HepG2 (cell line): ENCODE measurements at regions not wholly inside any gene's neighbourhood (a gene's known extent, or its start where the extent isn't known, plus 50 kb on each side); places are given as distances from the start of the nearest gene placed in this dataset.

Experiments used
- ATAC-seq: fragments of 200-7000 bp; cut with Tn5 transposase; 3 replicates; pipeline ENCODE4 v1.9.1; 2020; ENCODE audit warnings: mild to moderate bottlenecking, moderate library complexity
- BruUV-seq: library from RNA; stranded (reverse); fragments of 400-500 nt; replicated peaks from 2 replicates; lab custom pipeline; 2021; lab: Mats Ljungman, UMichigan
- CTCF ChIA-PET: fragments of 300-600 bp; formaldehyde crosslinking; extraction: SDS; loops from one replicate; lab custom pipeline; 2021; ENCODE audit warnings: low total read pairs, inconsistent platforms, low intra/inter-chr PET ratio; lab: Yijun Ruan, JAX
- POLR2A ChIA-PET: fragments of 350-600 bp; sonication (Branson Sonifier 250); formaldehyde crosslinking; loops from one replicate; lab custom pipeline; 2020; ENCODE audit warnings: antibody characterized with exemption, inconsistent platforms; lab: Yijun Ruan, JAX
- DNase-seq: peaks from one replicate; pipeline ENCODE4 v3.0.0-alpha.2; 2015; ENCODE audit warnings: low spot score
- FAIRE-seq: peaks from 3 replicates; lab custom pipeline; 2011; peaks lifted over from hg19 to GRCh38; lab: Jason Lieb, UNC
- H2AFZ ChIP-seq: one replicate; pipeline ENCODE4 v1.6.1; 2011; ENCODE audit warnings: low read length, inconsistent platforms
- H3K27ac ChIP-seq: fragments of 300-600 bp; 3 replicates; pipeline ENCODE4 v1.8.0; 2011; ENCODE audit warnings: mixed run types, mild to moderate bottlenecking, mixed read lengths, low read length, inconsistent platforms; ENCODE audit not compliant: insufficient read depth; ENCODE audit errors: extremely low read length
- H3K27me3 ChIP-seq, 2 experiments: fragments of 200-600 bp in 1 of 2; 2 replicates in 1 of 2; 3 replicates in 1 of 2; pipeline versions ENCODE4 v1.6.0 to v1.8.0; 2011; ENCODE audit warnings: low read length in 2 of 2, mild to moderate bottlenecking in 2 of 2, moderate library complexity in 2 of 2, inconsistent platforms in 1 of 2; ENCODE audit not compliant: insufficient read depth in 2 of 2, control insufficient read depth in 1 of 2
- H3K36me3 ChIP-seq, 2 experiments: fragments of 200-600 bp in 1 of 2; replicated peaks in 1 of 2; 2 replicates in 1 of 2; 3 replicates in 1 of 2; pipeline versions ENCODE4 v1.5.1 to v1.8.0; 2011; ENCODE audit warnings: low read length in 2 of 2, inconsistent platforms in 1 of 2; ENCODE audit not compliant: insufficient read depth in 2 of 2, control insufficient read depth in 1 of 2
- H3K4me1 ChIP-seq: 2 replicates; pipeline ENCODE4 v1.5.1; 2012; ENCODE audit warnings: low read length, inconsistent platforms; ENCODE audit not compliant: insufficient read depth
- H3K4me2 ChIP-seq: 2 replicates; pipeline ENCODE4 v1.6.0; 2011; ENCODE audit warnings: low read depth, low read length, inconsistent platforms
- H3K4me3 ChIP-seq, 3 experiments: fragments of 200-600 bp in 1 of 3; sonication (generic), shearing (Covaris generic) in 1 of 3; replicated peaks in 1 of 3; 2 replicates each; pipeline ENCODE4 v1.5.1; 2011 to 2016; ENCODE audit warnings: low read length in 3 of 3, inconsistent platforms in 2 of 3, low read depth in 2 of 3, mild to moderate bottlenecking in 2 of 3, control low read depth in 1 of 3, mixed read lengths in 1 of 3; ENCODE audit not compliant: insufficient read depth in 1 of 3
- H3K79me2 ChIP-seq: one replicate; pipeline ENCODE4 v1.6.1; 2011; ENCODE audit warnings: low read length, inconsistent platforms; ENCODE audit not compliant: insufficient read depth
- H3K9ac ChIP-seq: 2 replicates; pipeline ENCODE4 v1.6.0; 2011; ENCODE audit warnings: mild to moderate bottlenecking, low read depth, low read length, inconsistent platforms; ENCODE audit not compliant: insufficient read depth
- H3K9me3 ChIP-seq: 2 replicates; pipeline ENCODE4 v1.5.1; 2012; ENCODE audit warnings: mild to moderate bottlenecking, low read length
- H4K20me1 ChIP-seq: 2 replicates; pipeline ENCODE4 v1.6.0; 2011; ENCODE audit warnings: inconsistent platforms, mild to moderate bottlenecking, low read length, moderate library complexity; ENCODE audit not compliant: insufficient read depth
- AGO2 ChIP-seq: fragments of 200-400 bp; formaldehyde crosslinking; optimal IDR thresholded peaks from 2 replicates; pipeline ENCODE3; 2017; ENCODE audit warnings: mild to moderate bottlenecking, low read depth, low read length, moderate library complexity
- CBX2 ChIP-seq, 2 experiments: fragments of 200-600 bp in 1 of 2; sonication (generic); formaldehyde crosslinking in 1 of 2; IDR thresholded peaks; 2 replicates each; pipeline versions ENCODE4 v1.7.0 to v1.8.1; 2018 to 2022; ENCODE audit warnings: low read depth in 2 of 2, low read length in 1 of 2, mild to moderate bottlenecking in 1 of 2, missing genetic modification reagents in 1 of 2
- ELF1 ChIP-seq: sonication (generic); formaldehyde crosslinking; IDR thresholded peaks from 2 replicates; pipeline ENCODE4 v1.4.0; 2020; ENCODE audit warnings: missing genetic modification reagents
- FOXA3 ChIP-seq: IDR thresholded peaks from 2 replicates; pipeline ENCODE4 v1.6.1; 2016; ENCODE audit warnings: missing genetic modification reagents, missing compliant biosample characterization
- FOXM1 ChIP-seq: sonication (generic); formaldehyde crosslinking; IDR thresholded peaks from 2 replicates; pipeline ENCODE4 v1.5.0; 2020; ENCODE audit warnings: missing genetic modification reagents
- MEIS1 ChIP-seq: sonication (generic); formaldehyde crosslinking; IDR thresholded peaks from 2 replicates; pipeline ENCODE4 v1.9.0; 2021; ENCODE audit warnings: mild to moderate bottlenecking, missing genetic modification reagents, moderate library complexity, borderline replicate concordance
- SALL1 ChIP-seq: sonication (generic); formaldehyde crosslinking; IDR thresholded peaks from 2 replicates; pipeline ENCODE4 v1.8.0; 2022; ENCODE audit warnings: mild to moderate bottlenecking, missing genetic modification reagents
- ZFYVE20 ChIP-seq: sonication (generic); formaldehyde crosslinking; IDR thresholded peaks from 2 replicates; pipeline ENCODE4 v1.8.0; 2023; ENCODE audit warnings: low read depth, mild to moderate bottlenecking, moderate library complexity, missing genetic modification reagents, borderline replicate concordance
- ZNF724P ChIP-seq: sonication (generic); formaldehyde crosslinking; IDR thresholded peaks from 2 replicates; pipeline ENCODE4 v1.8.0; 2022; ENCODE audit warnings: missing genetic modification reagents, borderline replicate concordance
- ZNF784 ChIP-seq: sonication (generic); formaldehyde crosslinking; IDR thresholded peaks from 2 replicates; pipeline ENCODE4 v1.5.1; 2020; ENCODE audit warnings: missing genetic modification reagents, mild to moderate bottlenecking, borderline replicate concordance
- WGBS: methylation state at CpG from one replicate; pipeline ENCODE4 v1.1.6; 2017; ENCODE audit warnings: low lambda C conversion rate; 5-methylcytosine and 5-hydroxymethylcytosine counted together
- in situ Hi-C: cut with HindIII; loops from 2 replicates; pipeline ENCODE4 v1.10.0; 2017; ENCODE audit warnings: low pct_unique_long_range_greater_than_20kb; ENCODE audit not compliant: extremely low pct_ligation_motif_present
- intact Hi-C: fragments of 100-400 bp; cut with micrococcal nuclease; formaldehyde crosslinking; loops from one replicate; pipeline ENCODE4 v1.10.0; 2022; ENCODE audit not compliant: unreplicated experiment
- TF ChIP-seq, protein P1 (sequence below): sonication (generic); formaldehyde crosslinking; IDR thresholded peaks from 2 replicates; pipeline ENCODE4 v1.4.0; 2020; ENCODE audit warnings: mild to moderate bottlenecking, missing genetic modification reagents, borderline replicate concordance

GRCh38 chr4:100797356-100797755, 279.5 kb upstream of the EMCN start:
- H3K4me2 ChIP-seq, result no peak overlapping the region
- FAIRE-seq (no peak), DNase-seq (no peak), ATAC-seq (no peak)
- TF ChIP-seq, protein P1, sequence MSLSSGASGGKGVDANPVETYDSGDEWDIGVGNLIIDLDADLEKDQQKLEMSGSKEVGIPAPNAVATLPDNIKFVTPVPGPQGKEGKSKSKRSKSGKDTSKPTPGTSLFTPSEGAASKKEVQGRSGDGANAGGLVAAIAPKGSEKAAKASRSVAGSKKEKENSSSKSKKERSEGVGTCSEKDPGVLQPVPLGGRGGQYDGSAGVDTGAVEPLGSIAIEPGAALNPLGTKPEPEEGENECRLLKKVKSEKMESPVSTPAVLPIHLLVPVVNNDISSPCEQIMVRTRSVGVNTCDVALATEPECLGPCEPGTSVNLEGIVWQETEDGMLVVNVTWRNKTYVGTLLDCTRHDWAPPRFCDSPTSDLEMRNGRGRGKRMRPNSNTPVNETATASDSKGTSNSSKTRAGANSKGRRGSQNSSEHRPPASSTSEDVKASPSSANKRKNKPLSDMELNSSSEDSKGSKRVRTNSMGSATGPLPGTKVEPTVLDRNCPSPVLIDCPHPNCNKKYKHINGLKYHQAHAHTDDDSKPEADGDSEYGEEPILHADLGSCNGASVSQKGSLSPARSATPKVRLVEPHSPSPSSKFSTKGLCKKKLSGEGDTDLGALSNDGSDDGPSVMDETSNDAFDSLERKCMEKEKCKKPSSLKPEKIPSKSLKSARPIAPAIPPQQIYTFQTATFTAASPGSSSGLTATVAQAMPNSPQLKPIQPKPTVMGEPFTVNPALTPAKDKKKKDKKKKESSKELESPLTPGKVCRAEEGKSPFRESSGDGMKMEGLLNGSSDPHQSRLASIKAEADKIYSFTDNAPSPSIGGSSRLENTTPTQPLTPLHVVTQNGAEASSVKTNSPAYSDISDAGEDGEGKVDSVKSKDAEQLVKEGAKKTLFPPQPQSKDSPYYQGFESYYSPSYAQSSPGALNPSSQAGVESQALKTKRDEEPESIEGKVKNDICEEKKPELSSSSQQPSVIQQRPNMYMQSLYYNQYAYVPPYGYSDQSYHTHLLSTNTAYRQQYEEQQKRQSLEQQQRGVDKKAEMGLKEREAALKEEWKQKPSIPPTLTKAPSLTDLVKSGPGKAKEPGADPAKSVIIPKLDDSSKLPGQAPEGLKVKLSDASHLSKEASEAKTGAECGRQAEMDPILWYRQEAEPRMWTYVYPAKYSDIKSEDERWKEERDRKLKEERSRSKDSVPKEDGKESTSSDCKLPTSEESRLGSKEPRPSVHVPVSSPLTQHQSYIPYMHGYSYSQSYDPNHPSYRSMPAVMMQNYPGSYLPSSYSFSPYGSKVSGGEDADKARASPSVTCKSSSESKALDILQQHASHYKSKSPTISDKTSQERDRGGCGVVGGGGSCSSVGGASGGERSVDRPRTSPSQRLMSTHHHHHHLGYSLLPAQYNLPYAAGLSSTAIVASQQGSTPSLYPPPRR (CRISPR knock-in tag), result no peak
- no peak for TF ChIP-seq FOXM1
- no peak for TF ChIP-seq ZNF784
- no peak for TF ChIP-seq ZNF724P (CRISPR knock-in tag)
- TF ChIP-seq ELF1 (CRISPR knock-in tag), result no peak
- TF ChIP-seq MEIS1, result no peak
- TF ChIP-seq SALL1 (CRISPR knock-in tag), result no peak
- no peak for TF ChIP-seq CBX2 (IDR thresholded peaks at IDR 0.05; ENCODE audit: low read depth, low read length)
- no peak for TF ChIP-seq CBX2 (CRISPR knock-in tag; IDR thresholded peaks at IDR 0.05; ENCODE audit: low read depth)
- no peak for TF ChIP-seq AGO2
- TF ChIP-seq ZFYVE20 (CRISPR knock-in tag), result no peak
- TF ChIP-seq FOXA3 (CRISPR knock-in tag), result no peak
- H3K27me3 ChIP-seq, result no peaks in the 10 kb centered on the region
- no peaks in the 10 kb centered on the region for H3K4me1 ChIP-seq
- no peak overlapping the region for H3K4me3 ChIP-seq
- intact Hi-C loops (no loop called here), in situ Hi-C loops (no loop called here)
- H3K79me2 ChIP-seq, result no peaks in the 10 kb centered on the region
- WGBS, result 6% methylated on average over 1 of the region's 1 CpG
- H3K9me3 ChIP-seq, result no peaks in the 10 kb centered on the region
- BruUV-seq, result no TSS peak
- no peak overlapping the region for H3K9ac ChIP-seq
- H2AFZ ChIP-seq, result no peak overlapping the region
- ChIA-PET CTCF (no interaction called here), POLR2A (no interaction called here)
- no peaks in the 10 kb centered on the region for H4K20me1 ChIP-seq
- no peak overlapping the region for H3K27ac ChIP-seq
- no peaks in the 10 kb centered on the region for H3K36me3 ChIP-seq
